ENCODE measurements at regions not wholly inside any gene's neighbourhood (a gene's known extent, or its start where the extent isn't known, plus 50 kb on each side); places are given as distances from the start of the nearest gene placed in this dataset.

GRCh38 chr3:144259267-144259666 is 287.6 kb downstream of the DIPK2A start:
- Histone ChIP-seq H2BK12ac (ENCODE audit: insufficient read length, low read depth, low read length) (no peak overlapping the region), H3K4me1 (ENCODE audit: insufficient read depth, low read length) (no peaks in the 10 kb centered on the region), H3K79me1 (ENCODE audit: insufficient read depth, low read depth, low read length, poor library complexity, severe bottlenecking) (no peaks in the 10 kb centered on the region), H4K5ac (ENCODE audit: insufficient read length, low read depth, low read length) (no peak overlapping the region), H3K23me2 (ENCODE audit: insufficient read length, low read depth, low read length, poor library complexity, severe bottlenecking) (no peaks in the 10 kb centered on the region), H4K20me1 (ENCODE audit: control insufficient read depth, insufficient read depth, insufficient read length) (no peaks in the 10 kb centered on the region), H3K14ac (ENCODE audit: insufficient read depth, low read length) (no peak overlapping the region), H2BK120ac (ENCODE audit: low read depth, low read length, poor library complexity, severe bottlenecking) (no peak overlapping the region), H3K9me3 (ENCODE audit: control insufficient read depth, low read depth, low read length) (no peaks in the 10 kb centered on the region), H3K79me2 (ENCODE audit: insufficient read depth, low read length) (no peaks in the 10 kb centered on the region), H3K4me2 (ENCODE audit: insufficient read depth, insufficient read length, low read length) (no peak overlapping the region), H4K8ac (replicated peaks; ENCODE audit: insufficient read length, low read depth, low read length) (no peak overlapping the region), H2BK5ac (ENCODE audit: insufficient read length, low read length) (no peak overlapping the region), H3K18ac (ENCODE audit: insufficient read length, low read depth, low read length) (no peak overlapping the region), H3K23ac (ENCODE audit: insufficient read length, low read depth, low read length) (no peak overlapping the region), H4K91ac (ENCODE audit: insufficient read length, low read depth, low read length) (no peak overlapping the region), H2AFZ (ENCODE audit: low read length) (no peak overlapping the region), H2BK15ac (ENCODE audit: low read depth, low read length) (no peak overlapping the region), H3K27me3 (ENCODE audit: insufficient read depth, low read length) (no peaks in the 10 kb centered on the region), H2AK5ac (ENCODE audit: insufficient read length, low read length) (no peak overlapping the region), H3K27ac (ENCODE audit: insufficient read length, low read depth, low read length) (no peak overlapping the region), H3K56ac (ENCODE audit: insufficient read length, low read depth, low read length) (no peak overlapping the region), H3T11ph (ENCODE audit: low read length) (no peak overlapping the region), H3K4ac (ENCODE audit: low read depth, low read length) (no peak overlapping the region), H3K9ac (ENCODE audit: extremely low read depth, insufficient read length, low read length) (no peak overlapping the region), H2BK20ac (ENCODE audit: low read depth, low read length, poor library complexity, severe bottlenecking) (no peak overlapping the region)
- Mint-ChIP-seq H3K27ac (no peak overlapping the region), H3K36me3 (ENCODE audit: insufficient read depth in 1 of 3, low read depth in 3 of 3) (no peaks in the 10 kb centered on the region), H3K9me3 (no peaks in the 10 kb centered on the region), H3K27me3 (ENCODE audit: low read depth) (no peaks in the 10 kb centered on the region), H3K4me1 (peaks cover 3 to 5% of the 10 kb centered on the region in 2 experiments; a peak in 3 of 4 replicates), H3K4me3 (no peak overlapping the region)
- no peak for DNase-seq
- no CpG with 5 or more reads among the region's 2 CpGs for WGBS (ENCODE audit: extremely low coverage, insufficient read length, low lambda C conversion rate)
- TF ChIP-seq CTCF (conservative IDR thresholded peaks at IDR 0.05), result no peak

Data from H9 (cell line).